ENCODE measurements at regions not wholly inside any gene's neighbourhood (a gene's known extent, or its start where the extent isn't known, plus 50 kb on each side); places are given as distances from the start of the nearest gene placed in this dataset.
"Not testable (repeated sequence)": the region's sequence is repeated elsewhere in the genome, so short reads cannot be mapped to it uniquely, and the experiment has no call there.

DNA sequence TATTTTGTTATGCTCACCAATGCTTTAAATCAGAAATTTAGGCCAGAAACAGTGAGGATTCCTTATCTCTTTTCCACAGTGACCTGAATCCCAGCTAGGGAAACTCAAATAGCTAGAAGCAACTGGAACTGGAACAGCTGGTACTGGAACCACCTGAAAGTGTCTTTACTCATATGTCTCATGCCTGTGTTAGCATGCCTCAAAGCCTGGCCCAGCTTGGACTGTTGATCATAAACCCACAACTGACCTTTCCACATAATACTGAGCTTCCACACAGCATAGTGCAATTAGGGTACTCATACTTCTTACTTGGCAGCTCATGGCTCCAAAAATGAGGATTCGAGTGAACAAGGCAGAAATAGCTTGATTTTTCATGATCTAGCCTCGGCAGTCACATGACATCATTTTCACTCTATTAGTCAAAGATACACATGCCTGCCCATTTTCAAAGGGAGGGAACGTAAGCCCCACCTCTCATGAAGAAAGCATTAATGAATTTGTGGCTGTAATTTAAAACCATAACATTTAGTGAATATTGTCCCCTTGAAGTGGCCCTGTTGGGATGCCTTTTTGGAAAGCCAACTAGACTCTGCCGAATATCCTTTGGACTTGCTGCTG, 80.8 kb upstream of the ACSL1 start:
- no peak for DNase-seq (ENCODE audit: extremely low read depth, low read depth)
- TF ChIP-seq, protein P1, sequence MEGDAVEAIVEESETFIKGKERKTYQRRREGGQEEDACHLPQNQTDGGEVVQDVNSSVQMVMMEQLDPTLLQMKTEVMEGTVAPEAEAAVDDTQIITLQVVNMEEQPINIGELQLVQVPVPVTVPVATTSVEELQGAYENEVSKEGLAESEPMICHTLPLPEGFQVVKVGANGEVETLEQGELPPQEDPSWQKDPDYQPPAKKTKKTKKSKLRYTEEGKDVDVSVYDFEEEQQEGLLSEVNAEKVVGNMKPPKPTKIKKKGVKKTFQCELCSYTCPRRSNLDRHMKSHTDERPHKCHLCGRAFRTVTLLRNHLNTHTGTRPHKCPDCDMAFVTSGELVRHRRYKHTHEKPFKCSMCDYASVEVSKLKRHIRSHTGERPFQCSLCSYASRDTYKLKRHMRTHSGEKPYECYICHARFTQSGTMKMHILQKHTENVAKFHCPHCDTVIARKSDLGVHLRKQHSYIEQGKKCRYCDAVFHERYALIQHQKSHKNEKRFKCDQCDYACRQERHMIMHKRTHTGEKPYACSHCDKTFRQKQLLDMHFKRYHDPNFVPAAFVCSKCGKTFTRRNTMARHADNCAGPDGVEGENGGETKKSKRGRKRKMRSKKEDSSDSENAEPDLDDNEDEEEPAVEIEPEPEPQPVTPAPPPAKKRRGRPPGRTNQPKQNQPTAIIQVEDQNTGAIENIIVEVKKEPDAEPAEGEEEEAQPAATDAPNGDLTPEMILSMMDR (IDR thresholded peaks at IDR 0.05; ENCODE audit: low read depth, low read length): no peak

GRCh38 chr4:184907216-184907615, 81.4 kb upstream of the ACSL1 start:
- DNase-seq (ENCODE audit: extremely low read depth, low read depth): no peak
- TF ChIP-seq, protein P1 (IDR thresholded peaks at IDR 0.05; ENCODE audit: low read depth, low read length): no peak

- TF ChIP-seq, protein P1 (IDR thresholded peaks at IDR 0.05; ENCODE audit: low read depth, low read length): no peak
- DNase-seq (ENCODE audit: extremely low read depth, low read depth): no peak
Observed at GRCh38 chr4:184907810-184908209, 82.0 kb upstream of the ACSL1 start.

DNA sequence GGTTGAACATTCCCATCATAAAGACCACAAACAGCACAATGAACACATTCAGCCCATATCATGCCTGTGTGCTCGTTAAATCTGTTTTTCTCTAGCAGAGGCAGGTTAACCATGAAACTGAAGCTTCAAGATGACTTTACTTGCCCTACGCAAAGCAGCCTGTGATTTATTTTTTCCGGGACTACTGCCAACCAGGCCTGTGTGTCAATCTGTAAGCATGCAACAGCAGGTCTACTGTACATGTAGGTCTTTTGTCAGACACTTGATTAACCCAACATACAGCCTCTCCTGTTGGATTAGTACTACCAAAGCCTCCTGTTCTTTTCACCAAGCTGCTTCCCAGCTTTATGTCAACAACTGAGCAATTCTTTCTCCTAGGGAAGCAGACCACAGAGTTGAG, 85.5 kb upstream of the ACSL1 start:
- DNase-seq (ENCODE audit: extremely low read depth, low read depth): peak; percentile 2
- TF ChIP-seq, protein P1 (IDR thresholded peaks at IDR 0.05; ENCODE audit: low read depth, low read length): no peak

- DNase-seq (ENCODE audit: extremely low read depth, low read depth): no peak
- TF ChIP-seq, protein P1 (IDR thresholded peaks at IDR 0.05; ENCODE audit: low read depth, low read length): no peak
Observed at GRCh38 chr4:184913356-184914143, 87.8 kb upstream of the ACSL1 start.

DNA sequence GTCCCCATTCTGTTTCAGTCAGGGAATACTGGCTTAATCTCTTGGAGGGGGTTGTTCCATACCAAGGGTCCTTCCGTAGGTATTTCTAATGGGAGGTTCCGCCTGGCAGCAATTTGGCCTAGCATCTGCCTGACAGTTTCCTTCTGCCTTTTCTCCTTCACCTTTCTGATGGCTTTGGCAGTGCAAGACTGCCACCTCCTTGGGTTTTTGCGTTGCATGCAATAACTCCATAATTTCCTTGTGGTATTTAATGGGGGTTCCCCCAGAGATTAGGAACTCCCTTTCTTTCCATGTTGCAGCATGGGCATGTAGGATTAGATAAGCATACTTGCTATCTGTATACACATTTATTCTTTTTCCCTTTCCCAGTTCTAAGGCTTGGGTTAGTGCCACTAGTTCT, 93.0 kb upstream of the ACSL1 start:
- not testable (repeated sequence) for DNase-seq (ENCODE audit: extremely low read depth, low read depth)

DNA sequence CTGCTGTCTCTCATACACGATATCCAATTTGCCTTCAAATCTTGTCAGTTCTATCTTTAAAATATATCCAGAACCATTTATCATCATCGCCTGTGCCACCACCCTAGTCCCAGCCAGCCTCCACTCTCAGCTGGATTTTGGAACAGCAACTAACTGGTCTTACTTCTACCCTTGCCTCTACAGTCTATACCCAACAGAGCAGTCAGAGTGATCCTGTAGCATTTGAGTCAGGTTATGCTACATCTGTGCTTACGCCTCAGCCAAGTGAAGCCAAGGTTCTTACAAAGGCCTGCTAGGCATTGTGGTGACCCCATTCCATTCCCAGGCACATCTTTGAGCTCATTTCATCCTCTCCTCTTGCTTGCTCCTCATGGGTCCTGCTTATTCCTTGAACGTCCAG, 95.7 kb upstream of the ACSL1 start:
- DNase-seq (ENCODE audit: extremely low read depth, low read depth): no peak
- TF ChIP-seq, protein P1 (IDR thresholded peaks at IDR 0.05; ENCODE audit: low read depth, low read length): no peak

Measured in AG09319 (cell line).